ENCODE measurements at regions not wholly inside any gene's neighbourhood (a gene's known extent, or its start where the extent isn't known, plus 50 kb on each side); places are given as distances from the start of the nearest gene placed in this dataset.

GRCh38 chr20:22260506-22260905, 323.9 kb downstream of the FOXA2 start:
- H3K36me3 ChIP-seq (ENCODE audit: control insufficient read depth in 4 of 4, insufficient read depth in 3 of 4, low read depth in 1 of 4, low read length in 3 of 4) = no peaks in the 10 kb centered on the region
- DNase-seq (ENCODE audit: low spot score) = no peak
- 84% methylated on average over 1 of the region's 1 CpG for WGBS

DNA sequence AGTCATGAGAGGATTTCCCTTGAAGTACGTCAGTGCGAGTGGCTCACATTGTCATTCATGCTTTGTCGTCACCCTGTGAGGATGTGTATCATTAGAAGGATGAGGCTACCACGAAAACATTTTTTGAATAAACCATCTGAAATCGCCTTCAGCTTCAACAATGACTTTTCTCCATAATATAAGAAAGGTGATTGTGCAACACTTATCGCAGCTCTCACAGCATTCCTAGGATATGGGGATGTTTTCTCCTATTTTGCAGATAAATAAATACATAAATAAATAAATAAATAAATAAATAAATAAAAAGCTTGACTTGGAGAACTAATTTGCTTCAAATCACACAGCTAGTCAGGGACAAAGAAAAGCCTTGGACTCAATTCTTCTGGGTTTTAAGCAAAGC, 326.5 kb downstream of the FOXA2 start:
- Histone ChIP-seq H3K9ac (ENCODE audit: low read depth in 1 of 2, low read length in 2 of 2) (no peak overlapping the region), H3K4me1 (ENCODE audit: control insufficient read depth in 4 of 4, insufficient read depth in 4 of 4, low read length in 3 of 4) (no peaks in the 10 kb centered on the region), H3K27ac (ENCODE audit: low read depth in 1 of 2, low read length in 2 of 2) (no peak overlapping the region), H3K27me3 (ENCODE audit: control insufficient read depth in 4 of 4, insufficient read depth in 4 of 4, low read length in 3 of 4) (peaks cover 0 to 4% (median 0%) of the 10 kb centered on the region in 4 donors), H3K9me3 (ENCODE audit: control insufficient read depth in 4 of 4, low read length in 3 of 4) (no peaks in the 10 kb centered on the region), H3K36me3 (ENCODE audit: control insufficient read depth in 4 of 4, insufficient read depth in 3 of 4, low read depth in 1 of 4, low read length in 3 of 4) (no peaks in the 10 kb centered on the region), H3K4me3 (ENCODE audit: low read depth in 1 of 3, low read length in 3 of 3) (no peak overlapping the region)
- DNase-seq (ENCODE audit: low spot score) = no peak
- 84% methylated on average over 6 of the region's 6 CpGs for WGBS
- no peak for TF ChIP-seq CTCF (IDR thresholded peaks at IDR 0.05; ENCODE audit: low read depth, low read length, missing input control)
- no peak for TF ChIP-seq TAF1 (conservative IDR thresholded peaks at IDR 0.05)
- TF ChIP-seq YY1 (IDR thresholded peaks at IDR 0.05) = no peak
- TF ChIP-seq GABPA (IDR thresholded peaks at IDR 0.05 in 1 of 2, conservative IDR thresholded peaks at IDR 0.05 in 1 of 2) = no peak
- TF ChIP-seq HNF4A (conservative IDR thresholded peaks at IDR 0.05) = no peak
- TF ChIP-seq MAX (IDR thresholded peaks at IDR 0.05) = no peak
- TF ChIP-seq SP1 (IDR thresholded peaks at IDR 0.05) = no peak
- TF ChIP-seq RAD21 (IDR thresholded peaks at IDR 0.05) = no peak
- no peak for TF ChIP-seq RXRA (IDR thresholded peaks at IDR 0.05)
- TF ChIP-seq JUND (IDR thresholded peaks at IDR 0.05) = no peak
- TF ChIP-seq, protein P1, sequence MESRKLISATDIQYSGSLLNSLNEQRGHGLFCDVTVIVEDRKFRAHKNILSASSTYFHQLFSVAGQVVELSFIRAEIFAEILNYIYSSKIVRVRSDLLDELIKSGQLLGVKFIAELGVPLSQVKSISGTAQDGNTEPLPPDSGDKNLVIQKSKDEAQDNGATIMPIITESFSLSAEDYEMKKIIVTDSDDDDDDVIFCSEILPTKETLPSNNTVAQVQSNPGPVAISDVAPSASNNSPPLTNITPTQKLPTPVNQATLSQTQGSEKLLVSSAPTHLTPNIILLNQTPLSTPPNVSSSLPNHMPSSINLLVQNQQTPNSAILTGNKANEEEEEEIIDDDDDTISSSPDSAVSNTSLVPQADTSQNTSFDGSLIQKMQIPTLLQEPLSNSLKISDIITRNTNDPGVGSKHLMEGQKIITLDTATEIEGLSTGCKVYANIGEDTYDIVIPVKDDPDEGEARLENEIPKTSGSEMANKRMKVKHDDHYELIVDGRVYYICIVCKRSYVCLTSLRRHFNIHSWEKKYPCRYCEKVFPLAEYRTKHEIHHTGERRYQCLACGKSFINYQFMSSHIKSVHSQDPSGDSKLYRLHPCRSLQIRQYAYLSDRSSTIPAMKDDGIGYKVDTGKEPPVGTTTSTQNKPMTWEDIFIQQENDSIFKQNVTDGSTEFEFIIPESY (IDR thresholded peaks at IDR 0.05) = no peak
- TF ChIP-seq EGR1 (IDR thresholded peaks at IDR 0.05; ENCODE audit: low read depth in 2 of 2) = no peak
- TF ChIP-seq HNF4G (IDR thresholded peaks at IDR 0.05) = no peak
- TF ChIP-seq, protein P2, sequence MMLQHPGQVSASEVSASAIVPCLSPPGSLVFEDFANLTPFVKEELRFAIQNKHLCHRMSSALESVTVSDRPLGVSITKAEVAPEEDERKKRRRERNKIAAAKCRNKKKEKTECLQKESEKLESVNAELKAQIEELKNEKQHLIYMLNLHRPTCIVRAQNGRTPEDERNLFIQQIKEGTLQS (IDR thresholded peaks at IDR 0.05) = no peak
- no peak for TF ChIP-seq NR2F2 (IDR thresholded peaks at IDR 0.05)
- TF ChIP-seq, protein P3, sequence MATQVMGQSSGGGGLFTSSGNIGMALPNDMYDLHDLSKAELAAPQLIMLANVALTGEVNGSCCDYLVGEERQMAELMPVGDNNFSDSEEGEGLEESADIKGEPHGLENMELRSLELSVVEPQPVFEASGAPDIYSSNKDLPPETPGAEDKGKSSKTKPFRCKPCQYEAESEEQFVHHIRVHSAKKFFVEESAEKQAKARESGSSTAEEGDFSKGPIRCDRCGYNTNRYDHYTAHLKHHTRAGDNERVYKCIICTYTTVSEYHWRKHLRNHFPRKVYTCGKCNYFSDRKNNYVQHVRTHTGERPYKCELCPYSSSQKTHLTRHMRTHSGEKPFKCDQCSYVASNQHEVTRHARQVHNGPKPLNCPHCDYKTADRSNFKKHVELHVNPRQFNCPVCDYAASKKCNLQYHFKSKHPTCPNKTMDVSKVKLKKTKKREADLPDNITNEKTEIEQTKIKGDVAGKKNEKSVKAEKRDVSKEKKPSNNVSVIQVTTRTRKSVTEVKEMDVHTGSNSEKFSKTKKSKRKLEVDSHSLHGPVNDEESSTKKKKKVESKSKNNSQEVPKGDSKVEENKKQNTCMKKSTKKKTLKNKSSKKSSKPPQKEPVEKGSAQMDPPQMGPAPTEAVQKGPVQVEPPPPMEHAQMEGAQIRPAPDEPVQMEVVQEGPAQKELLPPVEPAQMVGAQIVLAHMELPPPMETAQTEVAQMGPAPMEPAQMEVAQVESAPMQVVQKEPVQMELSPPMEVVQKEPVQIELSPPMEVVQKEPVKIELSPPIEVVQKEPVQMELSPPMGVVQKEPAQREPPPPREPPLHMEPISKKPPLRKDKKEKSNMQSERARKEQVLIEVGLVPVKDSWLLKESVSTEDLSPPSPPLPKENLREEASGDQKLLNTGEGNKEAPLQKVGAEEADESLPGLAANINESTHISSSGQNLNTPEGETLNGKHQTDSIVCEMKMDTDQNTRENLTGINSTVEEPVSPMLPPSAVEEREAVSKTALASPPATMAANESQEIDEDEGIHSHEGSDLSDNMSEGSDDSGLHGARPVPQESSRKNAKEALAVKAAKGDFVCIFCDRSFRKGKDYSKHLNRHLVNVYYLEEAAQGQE (IDR thresholded peaks at IDR 0.05) = no peak
- no peak for TF ChIP-seq FOXA2 (IDR thresholded peaks at IDR 0.05)
- no peak for TF ChIP-seq FOXA1 (IDR thresholded peaks at IDR 0.05)

More at GRCh38 chr20:22260506-22260905, 323.9 kb downstream of the FOXA2 start:
- TF ChIP-seq MAX (IDR thresholded peaks at IDR 0.05) (no peak), YY1 (IDR thresholded peaks at IDR 0.05) (no peak), SP1 (IDR thresholded peaks at IDR 0.05) (no peak), FOXA1 (IDR thresholded peaks at IDR 0.05) (no peak)
- TF ChIP-seq, protein P1 (IDR thresholded peaks at IDR 0.05) = no peak
- no peaks in the 10 kb centered on the region for H3K9me3 ChIP-seq (ENCODE audit: control insufficient read depth in 4 of 4, low read length in 3 of 4)
- no peak overlapping the region for H3K27ac ChIP-seq (ENCODE audit: low read depth in 1 of 2, low read length in 2 of 2)
- peaks cover 0 to 1% (median 0%) of the 10 kb centered on the region in 4 donors for H3K27me3 ChIP-seq (ENCODE audit: control insufficient read depth in 4 of 4, insufficient read depth in 4 of 4, low read length in 3 of 4)
- H3K4me3 ChIP-seq (ENCODE audit: low read depth in 1 of 3, low read length in 3 of 3) = no peak overlapping the region
- H3K4me1 ChIP-seq (ENCODE audit: control insufficient read depth in 4 of 4, insufficient read depth in 4 of 4, low read length in 3 of 4) = no peaks in the 10 kb centered on the region
- no peak overlapping the region for H3K9ac ChIP-seq (ENCODE audit: low read depth in 1 of 2, low read length in 2 of 2)

Measured in liver (tissue), 8 donors.